Keratinocyte (primary cell): ENCODE measurements at regions not wholly inside any gene's neighbourhood (a gene's known extent, or its start where the extent isn't known, plus 50 kb on each side); places are given as distances from the start of the nearest gene placed in this dataset.

Source experiments
- DNase-seq: peaks from one replicate; pipeline ENCODE4 v3.0.0-alpha.2; 2011; ENCODE audit warnings: low read depth, missing footprints, low spot score
- FAIRE-seq: peaks from 2 replicates; lab custom pipeline; 2011; peaks lifted over from hg19 to GRCh38; lab: Jason Lieb, UNC
- H2AFZ ChIP-seq: 2 replicates; pipeline ENCODE4 v1.6.0; 2012; ENCODE audit warnings: low read length, control low read depth, inconsistent platforms; ENCODE audit not compliant: control insufficient read depth
- H3K27ac ChIP-seq: 2 replicates; pipeline ENCODE4 v1.5.1; 2011; ENCODE audit warnings: low read length; ENCODE audit not compliant: control insufficient read depth, insufficient read depth
- H3K27me3 ChIP-seq: 3 replicates; pipeline ENCODE4 v1.6.0; 2011; ENCODE audit warnings: low read length; ENCODE audit not compliant: control insufficient read depth, insufficient read depth; ENCODE audit errors: extremely low read depth
- H3K36me3 ChIP-seq, 2 experiments: 2 replicates in 1 of 2; 3 replicates in 1 of 2; pipeline ENCODE4 v1.5.1; 2011; ENCODE audit warnings: low read length in 2 of 2, mild to moderate bottlenecking in 1 of 2; ENCODE audit not compliant: control insufficient read depth in 2 of 2, insufficient read depth in 2 of 2; ENCODE audit errors: extremely low read depth in 1 of 2
- H3K4me1 ChIP-seq: 3 replicates; pipeline ENCODE4 v1.5.1; 2011; ENCODE audit warnings: low read length; ENCODE audit not compliant: control insufficient read depth, insufficient read depth; ENCODE audit errors: extremely low read depth
- H3K4me2 ChIP-seq: 3 replicates; pipeline ENCODE4 v1.6.0; 2011; ENCODE audit warnings: low read depth, low read length; ENCODE audit not compliant: control insufficient read depth, insufficient read depth; ENCODE audit errors: extremely low read depth
- H3K4me3 ChIP-seq, 3 experiments: fragments of 200-600 bp in 1 of 3; sonication (generic) in 1 of 3; 2 replicates in 2 of 3; 3 replicates in 1 of 3; pipeline ENCODE4 v1.5.1; 2011 to 2016; ENCODE audit warnings: low read length in 3 of 3, mild to moderate bottlenecking in 3 of 3, control low read depth in 2 of 3, inconsistent platforms in 1 of 3, low read depth in 1 of 3, mixed read lengths in 1 of 3, mixed run types in 1 of 3, moderate library complexity in 1 of 3; ENCODE audit not compliant: control insufficient read depth in 2 of 3, insufficient read depth in 2 of 3; ENCODE audit errors: extremely low read depth in 1 of 3
- H3K79me2 ChIP-seq: 2 replicates; pipeline ENCODE4 v1.6.0; 2012; ENCODE audit warnings: low read length; ENCODE audit not compliant: control insufficient read depth, insufficient read depth
- H3K9ac ChIP-seq: 3 replicates; pipeline ENCODE4 v1.6.0; 2011; ENCODE audit warnings: low read length; ENCODE audit not compliant: control insufficient read depth, insufficient read depth; ENCODE audit errors: extremely low read depth
- H3K9me1 ChIP-seq: 3 replicates; pipeline ENCODE4 v1.6.0; 2011; ENCODE audit warnings: low read length; ENCODE audit not compliant: control insufficient read depth, insufficient read depth; ENCODE audit errors: extremely low read depth
- H3K9me3 ChIP-seq: 2 replicates; pipeline ENCODE4 v1.5.1; 2012; ENCODE audit warnings: low read depth, low read length; ENCODE audit not compliant: control insufficient read depth
- H4K20me1 ChIP-seq: 3 replicates; pipeline ENCODE4 v1.6.0; 2011; ENCODE audit warnings: low read length; ENCODE audit not compliant: control insufficient read depth, insufficient read depth; ENCODE audit errors: extremely low read depth
- CTCF ChIP-seq, 3 experiments: IDR thresholded peaks in 1 of 3; conservative IDR thresholded peaks in 1 of 3; optimal IDR thresholded peaks in 1 of 3; 2 replicates in 2 of 3; 3 replicates in 1 of 3; pipeline versions ENCODE3 to v1.5.1; 2011; ENCODE audit warnings: low read length in 3 of 3, mild to moderate bottlenecking in 3 of 3, moderate library complexity in 2 of 3, control low read depth in 1 of 3, inconsistent platforms in 1 of 3; ENCODE audit not compliant: insufficient read depth in 2 of 3; ENCODE audit errors: extremely low read depth in 1 of 3
- EZH2 ChIP-seq: IDR thresholded peaks from one replicate; pipeline ENCODE4 v1.6.1; 2012; ENCODE audit warnings: inconsistent platforms, mild to moderate bottlenecking, low read length, moderate library complexity
- dilution Hi-C: fragments of 300-500 bp; cut with MboI; formaldehyde crosslinking; loops from one replicate; pipeline ENCODE4 v1.7.0; 2020; ENCODE audit warnings: low sequenced_read_pairs; ENCODE audit not compliant: extremely low pct_ligation_motif_present

GRCh38 chr7:115127399-115128021 lies 205.6 kb downstream of the MDFIC start:
- no peak overlapping the region for H2AFZ ChIP-seq
- dilution Hi-C loops: no loop called here
- no peak for FAIRE-seq

GRCh38 chr7:115125750-115126149 lies 203.9 kb downstream of the MDFIC start:
- FAIRE-seq: no peak

More at GRCh38 chr7:115127399-115128021, 205.6 kb downstream of the MDFIC start:
- no peaks in the 10 kb centered on the region for H4K20me1 ChIP-seq
- no peaks in the 10 kb centered on the region for H3K4me1 ChIP-seq
- DNase-seq: no peak
- H3K36me3 ChIP-seq: no peaks in the 10 kb centered on the region
- no peak overlapping the region for H3K4me3 ChIP-seq
- H3K9me1 ChIP-seq: no peaks in the 10 kb centered on the region
- no peak overlapping the region for H3K4me2 ChIP-seq
- H3K27me3 ChIP-seq: no peaks in the 10 kb centered on the region
- TF ChIP-seq EZH2 (no peak), CTCF (optimal IDR thresholded peaks at IDR 0.05 in 1 of 3, IDR thresholded peaks at IDR 0.05 in 1 of 3, conservative IDR thresholded peaks at IDR 0.05 in 1 of 3; ENCODE audit: extremely low read depth in 1 of 3, insufficient read depth in 2 of 3, low read length in 3 of 3) (no peak)
- H3K79me2 ChIP-seq: no peaks in the 10 kb centered on the region
- H3K9ac ChIP-seq: no peak overlapping the region
- no peak overlapping the region for H3K27ac ChIP-seq
- no peaks in the 10 kb centered on the region for H3K9me3 ChIP-seq

More at GRCh38 chr7:115125750-115126149, 203.9 kb downstream of the MDFIC start:
- dilution Hi-C loops: no loop called here
- Histone ChIP-seq H3K9me3 (no peaks in the 10 kb centered on the region), H4K20me1 (no peaks in the 10 kb centered on the region), H3K36me3 (no peaks in the 10 kb centered on the region), H3K9ac (no peak overlapping the region), H3K79me2 (no peaks in the 10 kb centered on the region), H2AFZ (no peak overlapping the region), H3K9me1 (no peaks in the 10 kb centered on the region), H3K4me2 (no peak overlapping the region), H3K4me1 (no peaks in the 10 kb centered on the region), H3K4me3 (no peak overlapping the region), H3K27me3 (no peaks in the 10 kb centered on the region), H3K27ac (no peak overlapping the region)
- TF ChIP-seq CTCF (optimal IDR thresholded peaks at IDR 0.05 in 1 of 3, IDR thresholded peaks at IDR 0.05 in 1 of 3, conservative IDR thresholded peaks at IDR 0.05 in 1 of 3; ENCODE audit: extremely low read depth in 1 of 3, insufficient read depth in 2 of 3, low read length in 3 of 3) (no peak), EZH2 (no peak)
- no peak for DNase-seq
